GM12892 (cell line): ENCODE measurements at regions not wholly inside any gene's neighbourhood (a gene's known extent, or its start where the extent isn't known, plus 50 kb on each side); places are given as distances from the start of the nearest gene placed in this dataset.

Experiments
- POLR2A ChIP-seq: IDR thresholded peaks from 2 replicates; pipeline ENCODE4 v1.6.1; 2011; ENCODE audit warnings: low read depth, low read length, control low read depth
- POLR2AphosphoS5 ChIP-seq: IDR thresholded peaks from 2 replicates; pipeline ENCODE4 v1.6.1; 2011; ENCODE audit warnings: low read depth, low read length, control low read depth

- TF ChIP-seq POLR2AphosphoS5 (0 out of 2 replicates have a peak, but pooled peaks have one; percentile 33), POLR2A (no peak)
Measured at GRCh38 chr5:143606043-143606752, 202.7 kb upstream of the NR3C1 start.
